ENCODE measurements at regions not wholly inside any gene's neighbourhood (a gene's known extent, or its start where the extent isn't known, plus 50 kb on each side); places are given as distances from the start of the nearest gene placed in this dataset.

DNA sequence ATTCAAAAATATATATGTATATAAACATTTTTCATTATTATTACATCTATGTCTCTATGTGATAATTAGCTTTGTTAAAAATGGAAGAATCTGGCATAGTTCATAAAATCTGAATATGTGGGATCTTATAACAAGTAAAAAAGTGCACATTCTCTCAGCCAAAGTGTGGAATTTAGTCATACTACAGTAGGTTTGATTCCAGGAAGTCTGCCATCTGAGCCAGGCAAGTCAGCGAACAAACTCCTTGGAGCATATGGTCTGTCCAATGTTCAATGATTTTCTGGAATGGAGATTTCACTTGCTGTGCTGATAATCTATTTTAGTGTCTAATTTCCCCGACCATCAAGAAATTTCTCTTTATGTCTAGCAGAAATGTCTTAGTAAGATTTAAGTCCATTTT, 1033.2 kb upstream of the NXPH2 start:
- TF ChIP-seq, protein P1, sequence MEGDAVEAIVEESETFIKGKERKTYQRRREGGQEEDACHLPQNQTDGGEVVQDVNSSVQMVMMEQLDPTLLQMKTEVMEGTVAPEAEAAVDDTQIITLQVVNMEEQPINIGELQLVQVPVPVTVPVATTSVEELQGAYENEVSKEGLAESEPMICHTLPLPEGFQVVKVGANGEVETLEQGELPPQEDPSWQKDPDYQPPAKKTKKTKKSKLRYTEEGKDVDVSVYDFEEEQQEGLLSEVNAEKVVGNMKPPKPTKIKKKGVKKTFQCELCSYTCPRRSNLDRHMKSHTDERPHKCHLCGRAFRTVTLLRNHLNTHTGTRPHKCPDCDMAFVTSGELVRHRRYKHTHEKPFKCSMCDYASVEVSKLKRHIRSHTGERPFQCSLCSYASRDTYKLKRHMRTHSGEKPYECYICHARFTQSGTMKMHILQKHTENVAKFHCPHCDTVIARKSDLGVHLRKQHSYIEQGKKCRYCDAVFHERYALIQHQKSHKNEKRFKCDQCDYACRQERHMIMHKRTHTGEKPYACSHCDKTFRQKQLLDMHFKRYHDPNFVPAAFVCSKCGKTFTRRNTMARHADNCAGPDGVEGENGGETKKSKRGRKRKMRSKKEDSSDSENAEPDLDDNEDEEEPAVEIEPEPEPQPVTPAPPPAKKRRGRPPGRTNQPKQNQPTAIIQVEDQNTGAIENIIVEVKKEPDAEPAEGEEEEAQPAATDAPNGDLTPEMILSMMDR (IDR thresholded peaks at IDR 0.05; ENCODE audit: low read depth, low read length), result no peak
- no peak for TF ChIP-seq EZH2phosphoT487 (IDR thresholded peaks at IDR 0.05; ENCODE audit: low read depth)
- no peaks in the 10 kb centered on the region for H3K79me2 ChIP-seq (ENCODE audit: low read length)
- no peaks in the 10 kb centered on the region for H3K36me3 ChIP-seq (replicated peaks; ENCODE audit: low read depth, low read length)
- no peaks in the 10 kb centered on the region for H3K4me1 ChIP-seq (ENCODE audit: low read length)
- H3K4me2 ChIP-seq (ENCODE audit: low read length), result no peak overlapping the region
- no peaks in the 10 kb centered on the region for H3K27me3 ChIP-seq (ENCODE audit: low read depth, low read length)
- no peaks in the 10 kb centered on the region for H4K20me1 ChIP-seq (ENCODE audit: insufficient read depth, low read length)
- H3K4me3 ChIP-seq (ENCODE audit: low read length), result no peak overlapping the region
- no peak overlapping the region for H3K9ac ChIP-seq (ENCODE audit: low read length)
- no peak overlapping the region for H2AFZ ChIP-seq (ENCODE audit: low read depth, low read length)
- H3K9me3 ChIP-seq (ENCODE audit: insufficient read depth, low read length), result no peaks in the 10 kb centered on the region
- H3K27ac ChIP-seq (ENCODE audit: low read length), result no peak overlapping the region

DNA sequence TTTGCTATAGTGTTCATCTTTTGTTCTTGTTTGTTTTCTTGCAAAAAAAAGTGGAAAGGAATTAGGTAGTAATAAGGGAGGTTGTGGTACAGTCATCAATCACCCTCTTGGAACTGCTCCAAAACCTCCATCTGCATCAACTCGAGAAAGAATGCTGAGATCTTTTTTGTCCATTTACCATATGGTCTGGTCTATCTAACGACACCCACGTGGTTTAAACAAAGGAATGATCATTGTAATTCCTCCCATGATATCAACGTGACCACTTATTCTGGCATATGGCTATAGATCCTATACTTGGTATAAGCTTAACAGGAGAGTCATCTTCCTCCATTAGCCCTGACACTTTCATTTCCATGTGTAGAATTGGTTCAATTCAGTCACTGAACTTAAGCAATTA, 1025.3 kb upstream of the NXPH2 start:
- Histone ChIP-seq H3K9me3 (ENCODE audit: insufficient read depth, low read length) (no peaks in the 10 kb centered on the region), H3K36me3 (replicated peaks; ENCODE audit: low read depth, low read length) (no peaks in the 10 kb centered on the region), H3K79me2 (ENCODE audit: low read length) (no peaks in the 10 kb centered on the region), H3K27me3 (ENCODE audit: low read depth, low read length) (no peaks in the 10 kb centered on the region), H4K20me1 (ENCODE audit: insufficient read depth, low read length) (no peaks in the 10 kb centered on the region), H2AFZ (ENCODE audit: low read depth, low read length) (0 out of 2 replicates have a peak overlapping the region, but pooled peaks have one; percentile 32), H3K4me1 (ENCODE audit: low read length) (no peaks in the 10 kb centered on the region), H3K9ac (ENCODE audit: low read length) (no peak overlapping the region), H3K27ac (ENCODE audit: low read length) (no peak overlapping the region), H3K4me2 (ENCODE audit: low read length) (no peak overlapping the region), H3K4me3 (ENCODE audit: low read length) (no peak overlapping the region)
- TF ChIP-seq EZH2phosphoT487 (IDR thresholded peaks at IDR 0.05; ENCODE audit: low read depth), result no peak

DNA sequence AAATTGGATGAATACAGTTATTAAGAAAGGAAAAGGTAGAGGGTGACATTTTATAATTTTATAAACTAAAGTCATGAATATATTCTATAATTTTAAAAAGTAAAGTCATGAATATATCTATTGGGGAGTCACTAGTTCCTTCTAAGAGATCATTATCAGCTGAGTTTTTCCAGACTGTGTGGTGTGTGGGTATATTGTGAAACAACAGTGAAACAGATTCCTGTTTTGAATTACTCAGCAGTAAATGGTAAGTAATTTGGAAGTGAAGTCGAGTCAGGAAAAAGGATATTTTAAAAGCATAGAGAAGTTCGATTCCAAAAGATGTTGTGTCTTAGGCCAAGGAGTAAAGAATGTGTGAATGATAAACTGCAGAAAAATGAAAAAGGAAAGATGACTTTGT, 1018.2 kb upstream of the NXPH2 start:
- H3K27me3 ChIP-seq (ENCODE audit: low read depth, low read length), result no peaks in the 10 kb centered on the region
- no peak overlapping the region for H3K4me3 ChIP-seq (ENCODE audit: low read length)
- no peak overlapping the region for H3K9ac ChIP-seq (ENCODE audit: low read length)
- H3K79me2 ChIP-seq (ENCODE audit: low read length), result no peaks in the 10 kb centered on the region
- H3K27ac ChIP-seq (ENCODE audit: low read length), result no peak overlapping the region
- no peaks in the 10 kb centered on the region for H3K4me1 ChIP-seq (ENCODE audit: low read length)
- TF ChIP-seq, protein P1 (IDR thresholded peaks at IDR 0.05; ENCODE audit: low read depth, low read length), result no peak
- TF ChIP-seq EZH2phosphoT487 (IDR thresholded peaks at IDR 0.05; ENCODE audit: low read depth), result no peak
- H3K4me2 ChIP-seq (ENCODE audit: low read length), result no peak overlapping the region
- H3K9me3 ChIP-seq (ENCODE audit: insufficient read depth, low read length), result no peaks in the 10 kb centered on the region
- no peaks in the 10 kb centered on the region for H4K20me1 ChIP-seq (ENCODE audit: insufficient read depth, low read length)
- H2AFZ ChIP-seq (ENCODE audit: low read depth, low read length), result no peak overlapping the region
- H3K36me3 ChIP-seq (replicated peaks; ENCODE audit: low read depth, low read length), result no peaks in the 10 kb centered on the region

DNA sequence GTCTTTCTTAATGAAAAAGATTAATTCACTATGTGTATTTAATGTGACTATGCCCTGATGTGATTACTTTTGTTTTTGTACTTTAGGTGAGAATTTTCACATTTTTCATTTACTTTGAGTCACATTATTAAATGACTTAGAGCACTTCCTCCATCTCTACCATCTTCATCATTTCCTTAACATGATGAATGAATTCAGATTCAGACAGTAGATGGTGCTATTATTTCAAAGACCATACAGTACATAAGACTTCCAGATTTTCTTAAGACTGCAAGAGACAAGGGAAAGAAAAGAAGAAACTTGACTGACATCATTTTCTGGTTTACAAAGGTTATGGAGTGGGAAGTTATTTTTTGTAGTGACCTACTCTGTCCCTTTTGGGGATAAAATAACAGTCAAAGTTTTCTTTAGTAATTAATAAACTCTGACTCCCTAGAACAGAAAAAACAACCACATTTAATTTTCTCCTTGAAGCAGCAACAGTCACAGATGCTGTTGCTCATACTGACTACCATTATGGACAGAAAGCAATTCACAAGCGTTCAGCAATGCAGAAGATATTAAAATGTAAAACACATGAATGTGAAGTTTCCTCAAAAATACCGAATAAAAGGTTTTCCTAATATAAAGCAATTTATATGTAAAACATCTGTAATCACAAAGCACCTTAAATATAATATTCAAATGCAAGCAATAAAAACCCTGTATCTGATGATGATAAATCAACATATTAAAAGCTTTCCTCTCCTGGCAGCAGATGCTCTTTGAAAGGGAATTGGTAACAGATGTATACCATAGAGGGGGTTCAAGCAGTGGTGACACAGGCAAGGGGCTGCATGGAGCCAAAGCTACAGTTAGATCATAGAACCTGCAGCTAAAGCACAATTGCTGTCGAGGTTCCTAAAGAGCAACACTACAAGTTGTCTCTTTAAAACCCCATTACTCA, 1010.9 kb upstream of the NXPH2 start:
- Histone ChIP-seq H4K20me1 (ENCODE audit: insufficient read depth, low read length) (no peaks in the 10 kb centered on the region), H3K79me2 (ENCODE audit: low read length) (no peaks in the 10 kb centered on the region), H3K9me3 (ENCODE audit: insufficient read depth, low read length) (no peaks in the 10 kb centered on the region), H3K4me1 (ENCODE audit: low read length) (peaks cover 7% of the 10 kb centered on the region), H3K36me3 (replicated peaks; ENCODE audit: low read depth, low read length) (no peaks in the 10 kb centered on the region), H3K9ac (ENCODE audit: low read length) (no peak overlapping the region), H3K27ac (ENCODE audit: low read length) (no peak overlapping the region), H3K4me3 (ENCODE audit: low read length) (no peak overlapping the region), H2AFZ (ENCODE audit: low read depth, low read length) (no peak overlapping the region), H3K27me3 (ENCODE audit: low read depth, low read length) (no peaks in the 10 kb centered on the region), H3K4me2 (ENCODE audit: low read length) (no peak overlapping the region)
- TF ChIP-seq, protein P1 (IDR thresholded peaks at IDR 0.05; ENCODE audit: low read depth, low read length), result peak; percentile 68
- TF ChIP-seq EZH2phosphoT487 (IDR thresholded peaks at IDR 0.05; ENCODE audit: low read depth), result no peak

Data from OCI-LY3 (cell line).